GM21367 (cell line): ENCODE measurements at regions not wholly inside any gene's neighbourhood (a gene's known extent, or its start where the extent isn't known, plus 50 kb on each side); places are given as distances from the start of the nearest gene placed in this dataset.

Source experiments
- ATAC-seq: cut with Tn5 transposase; IDR thresholded peaks from one replicate; pipeline ENCODE4 v1.9.1; 2021; ENCODE audit not compliant: unreplicated experiment

GRCh38 chr1:191634801-191635508 lies 523.3 kb upstream of the RGS18 start:
- no peak for ATAC-seq

- no peak for ATAC-seq
Measured at GRCh38 chr1:191636345-191636744, 521.9 kb upstream of the RGS18 start.

GRCh38 chr1:191641420-191642260 lies 516.6 kb upstream of the RGS18 start:
- ATAC-seq = no peak

- ATAC-seq = no peak
Measured at GRCh38 chr1:191643060-191643459, 515.2 kb upstream of the RGS18 start.

- no peak for ATAC-seq
Measured at GRCh38 chr1:191648939-191649338, 509.3 kb upstream of the RGS18 start.

- ATAC-seq = no peak
Measured at GRCh38 chr1:191662051-191662450, 496.2 kb upstream of the RGS18 start.

GRCh38 chr1:191662746-191663145 lies 495.5 kb upstream of the RGS18 start:
- ATAC-seq = no peak

GRCh38 chr1:191668525-191668924 lies 489.7 kb upstream of the RGS18 start:
- no peak for ATAC-seq

- no peak for ATAC-seq
Measured at GRCh38 chr1:191669629-191670028, 488.6 kb upstream of the RGS18 start.

GRCh38 chr1:191671236-191671635 lies 487.0 kb upstream of the RGS18 start:
- no peak for ATAC-seq

- no peak for ATAC-seq
Measured at GRCh38 chr1:191674626-191675179, 483.6 kb upstream of the RGS18 start.

- no peak for ATAC-seq
Measured at GRCh38 chr1:191675856-191676783, 482.1 kb upstream of the RGS18 start.

- no peak for ATAC-seq
Measured at GRCh38 chr1:191685669-191686068, 472.6 kb upstream of the RGS18 start.

- no peak for ATAC-seq
Measured at GRCh38 chr1:191687721-191688120, 470.5 kb upstream of the RGS18 start.

GRCh38 chr1:191690931-191691330 lies 467.3 kb upstream of the RGS18 start:
- ATAC-seq = no peak

GRCh38 chr1:191693797-191694196 lies 464.5 kb upstream of the RGS18 start:
- no peak for ATAC-seq

GRCh38 chr1:191695865-191696264 lies 462.4 kb upstream of the RGS18 start:
- ATAC-seq = no peak

GRCh38 chr1:191696354-191696753 lies 461.9 kb upstream of the RGS18 start:
- no peak for ATAC-seq

GRCh38 chr1:191697556-191697955 lies 460.7 kb upstream of the RGS18 start:
- no peak for ATAC-seq

GRCh38 chr1:191698246-191698645 lies 460.0 kb upstream of the RGS18 start:
- no peak for ATAC-seq

GRCh38 chr1:191699343-191699742 lies 458.9 kb upstream of the RGS18 start:
- no peak for ATAC-seq
